ENCODE measurements at regions not wholly inside any gene's neighbourhood (a gene's known extent, or its start where the extent isn't known, plus 50 kb on each side); places are given as distances from the start of the nearest gene placed in this dataset.
"Not testable (repeated sequence)": the region's sequence is repeated elsewhere in the genome, so short reads cannot be mapped to it uniquely, and the experiment has no call there.

DNA sequence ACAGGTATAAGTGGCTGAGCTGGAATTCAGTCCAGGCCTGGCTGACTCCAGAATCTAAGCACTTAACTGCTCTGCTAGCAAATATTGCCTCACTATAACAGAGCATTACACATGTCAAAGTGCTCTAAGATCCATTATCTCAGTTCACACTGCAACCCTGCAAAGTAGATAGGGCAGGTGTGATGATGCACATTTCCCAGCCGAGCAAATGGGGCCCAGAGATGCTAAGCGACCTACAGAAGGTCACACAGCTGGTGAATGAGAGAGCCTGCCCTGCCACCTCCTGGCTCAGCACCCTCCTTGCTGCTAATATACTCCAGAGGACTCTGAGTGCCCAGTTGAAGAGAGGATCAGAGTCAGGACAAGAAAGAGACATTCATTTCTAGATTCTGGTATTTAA, 73.6 kb upstream of the CCL1 start:
- H3K4me3 ChIP-seq (ENCODE audit: low read depth, low read length) = no peak overlapping the region

DNA sequence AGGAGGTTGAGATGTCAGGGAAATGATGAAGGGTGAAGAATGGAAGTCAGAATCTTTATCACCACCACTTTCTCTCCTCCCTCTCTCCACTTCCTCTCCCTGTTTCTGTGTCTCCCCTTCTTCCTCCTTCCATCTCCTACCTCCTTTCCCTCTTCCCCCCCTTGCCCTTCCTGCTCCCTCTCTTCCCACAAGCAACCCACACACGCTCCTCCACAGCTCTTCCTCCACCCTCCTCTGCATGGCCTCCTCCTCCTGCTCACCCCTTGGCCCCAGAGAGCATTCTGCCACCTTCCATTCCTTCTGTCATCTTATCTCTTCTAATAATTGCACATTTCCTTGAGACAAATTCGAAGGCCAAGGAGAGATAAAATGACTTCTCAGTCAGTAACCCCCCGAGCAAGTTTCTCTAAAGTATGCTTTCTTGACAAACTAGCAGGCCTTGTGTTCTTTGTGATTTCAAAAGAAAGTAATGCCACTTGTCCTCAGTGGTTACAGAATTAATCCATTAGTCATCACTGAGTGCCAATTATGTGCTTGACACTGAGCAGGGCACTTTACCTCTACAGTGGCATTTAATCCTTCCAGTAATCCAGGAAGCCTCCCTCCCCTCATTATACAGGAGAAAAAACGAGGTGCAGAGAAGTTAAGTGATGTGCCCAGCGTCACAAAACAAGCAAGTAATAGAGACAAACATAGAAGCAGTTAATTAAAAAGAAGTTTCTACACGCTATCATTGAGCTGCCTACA, 72.3 kb upstream of the CCL1 start:
- H3K4me3 ChIP-seq (ENCODE audit: low read depth, low read length) = no peak overlapping the region

More for the DNA sequence above, 73.6 kb upstream of the CCL1 start:
- TF ChIP-seq, protein P1, sequence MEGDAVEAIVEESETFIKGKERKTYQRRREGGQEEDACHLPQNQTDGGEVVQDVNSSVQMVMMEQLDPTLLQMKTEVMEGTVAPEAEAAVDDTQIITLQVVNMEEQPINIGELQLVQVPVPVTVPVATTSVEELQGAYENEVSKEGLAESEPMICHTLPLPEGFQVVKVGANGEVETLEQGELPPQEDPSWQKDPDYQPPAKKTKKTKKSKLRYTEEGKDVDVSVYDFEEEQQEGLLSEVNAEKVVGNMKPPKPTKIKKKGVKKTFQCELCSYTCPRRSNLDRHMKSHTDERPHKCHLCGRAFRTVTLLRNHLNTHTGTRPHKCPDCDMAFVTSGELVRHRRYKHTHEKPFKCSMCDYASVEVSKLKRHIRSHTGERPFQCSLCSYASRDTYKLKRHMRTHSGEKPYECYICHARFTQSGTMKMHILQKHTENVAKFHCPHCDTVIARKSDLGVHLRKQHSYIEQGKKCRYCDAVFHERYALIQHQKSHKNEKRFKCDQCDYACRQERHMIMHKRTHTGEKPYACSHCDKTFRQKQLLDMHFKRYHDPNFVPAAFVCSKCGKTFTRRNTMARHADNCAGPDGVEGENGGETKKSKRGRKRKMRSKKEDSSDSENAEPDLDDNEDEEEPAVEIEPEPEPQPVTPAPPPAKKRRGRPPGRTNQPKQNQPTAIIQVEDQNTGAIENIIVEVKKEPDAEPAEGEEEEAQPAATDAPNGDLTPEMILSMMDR (IDR thresholded peaks at IDR 0.05; ENCODE audit: low read depth, low read length) = no peak

GRCh38 chr17:34434052-34434451, 71.0 kb upstream of the CCL1 start:
- no peak overlapping the region for H3K4me3 ChIP-seq (ENCODE audit: low read depth, low read length)
- TF ChIP-seq, protein P1 (IDR thresholded peaks at IDR 0.05; ENCODE audit: low read depth, low read length) = no peak

More for the DNA sequence above, 72.3 kb upstream of the CCL1 start:
- TF ChIP-seq, protein P1 (IDR thresholded peaks at IDR 0.05; ENCODE audit: low read depth, low read length) = no peak

DNA sequence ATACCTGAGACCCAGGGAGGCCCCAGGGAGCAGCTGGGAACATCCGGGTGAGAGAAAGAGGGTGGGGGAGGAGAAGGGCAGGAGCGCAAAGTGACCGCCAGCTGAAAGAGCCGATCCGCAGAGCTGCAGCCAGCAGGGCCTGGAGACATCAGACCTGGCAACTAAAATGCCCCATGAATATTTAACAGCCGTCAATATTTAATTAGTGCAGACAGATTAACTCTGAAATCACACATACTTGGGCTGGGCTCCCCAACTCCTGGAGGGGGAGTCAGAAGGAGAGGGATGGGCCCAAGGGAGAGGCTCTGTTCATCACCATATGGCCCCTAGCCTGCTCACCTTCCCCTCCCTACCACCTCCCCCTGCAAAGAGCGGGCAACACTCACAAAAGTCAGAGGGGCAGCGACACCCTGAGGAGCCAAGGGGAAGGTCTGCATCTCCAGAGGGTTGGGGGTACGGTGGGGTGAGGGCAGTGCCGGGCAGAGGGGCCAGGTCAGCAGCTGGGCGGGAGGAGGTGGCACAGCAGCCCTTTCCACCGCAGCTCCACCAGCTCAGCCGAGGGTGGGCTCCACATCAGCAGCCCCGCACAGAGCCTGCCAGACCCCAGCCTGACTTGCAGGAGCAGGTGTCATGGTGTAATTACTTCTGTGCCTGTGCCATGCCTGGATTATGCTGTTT, 61.9 kb upstream of the CCL1 start:
- TF ChIP-seq, protein P1 (IDR thresholded peaks at IDR 0.05; ENCODE audit: low read depth, low read length) = no peak
- H3K4me3 ChIP-seq (ENCODE audit: low read depth, low read length) = no peak overlapping the region

GRCh38 chr17:34423978-34424813, 61.2 kb upstream of the CCL1 start:
- TF ChIP-seq, protein P1 (IDR thresholded peaks at IDR 0.05; ENCODE audit: low read depth, low read length) = no peak
- no peak overlapping the region for H3K4me3 ChIP-seq (ENCODE audit: low read depth, low read length)

GRCh38 chr17:34423315-34423714, 60.3 kb upstream of the CCL1 start:
- H3K4me3 ChIP-seq (ENCODE audit: low read depth, low read length) = not testable (repeated sequence)

DNA sequence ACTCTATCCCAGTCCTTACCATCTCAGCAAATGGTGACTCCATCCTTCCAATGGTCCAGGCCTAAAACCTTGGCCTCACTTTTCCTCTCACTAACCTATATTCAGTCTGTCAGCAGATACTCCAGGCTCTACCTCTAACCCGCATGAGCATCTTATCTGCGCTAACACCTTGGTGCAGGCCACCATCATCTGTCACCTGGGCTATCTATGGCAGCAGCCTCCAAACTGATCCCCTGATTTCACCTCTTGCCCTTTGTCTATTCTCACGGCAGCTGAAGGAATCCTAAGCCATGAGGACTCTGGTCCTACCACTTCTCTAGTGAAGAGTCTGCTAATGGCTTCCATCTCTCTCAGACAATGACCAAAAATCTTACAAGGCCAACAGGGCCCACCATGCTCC, 57.9 kb upstream of the CCL1 start:
- TF ChIP-seq, protein P1 (IDR thresholded peaks at IDR 0.05; ENCODE audit: low read depth, low read length) = no peak
- no peak overlapping the region for H3K4me3 ChIP-seq (ENCODE audit: low read depth, low read length)

Measured in WI38 (cell line).